A673 (cell line): ENCODE measurements at regions not wholly inside any gene's neighbourhood (a gene's known extent, or its start where the extent isn't known, plus 50 kb on each side); places are given as distances from the start of the nearest gene placed in this dataset.

Experiments used
- BruUV-seq: library from RNA; stranded (reverse); fragments of 400-500 nt; replicated peaks from 2 replicates; lab custom pipeline; 2021; lab: Mats Ljungman, UMichigan
- CTCF ChIA-PET: fragments of 300-600 bp; sonication (Branson Sonifier 250); formaldehyde crosslinking; loops from one replicate; lab custom pipeline; 2022; ENCODE audit warnings: antibody characterized with exemption; lab: Charles Lee
- POLR2A ChIA-PET: fragments of 300-600 bp; sonication (Branson Sonifier 250); formaldehyde crosslinking; loops from one replicate; lab custom pipeline; 2022; ENCODE audit warnings: antibody characterized with exemption; ENCODE audit not compliant: low non-redundant PET; lab: Charles Lee
- DNase-seq: peaks from one replicate; pipeline ENCODE4 v3.0.0-alpha.2; 2015; ENCODE audit warnings: low spot score
- H3K27ac ChIP-seq: fragments of 200-600 bp; sonication (generic); 2 replicates; pipeline ENCODE4 v1.5.1; 2016; ENCODE audit warnings: mixed run types, low read depth, mild to moderate bottlenecking, mixed read lengths, antibody characterized with exemption, low read length; ENCODE audit not compliant: poor library complexity, severe bottlenecking
- H3K27me3 ChIP-seq: fragments of 200-600 bp; sonication (generic); replicated peaks from 2 replicates; pipeline ENCODE4 v1.6.1; 2017; ENCODE audit warnings: mixed run types, low read depth, mild to moderate bottlenecking, mixed read lengths, antibody characterized with exemption, low read length; ENCODE audit not compliant: insufficient read depth, poor library complexity
- H3K36me3 ChIP-seq: fragments of 200-600 bp; sonication (generic); 2 replicates; pipeline ENCODE4 v1.6.1; 2016; ENCODE audit warnings: mixed run types, mild to moderate bottlenecking, mixed read lengths, antibody characterized with exemption, low read length; ENCODE audit not compliant: insufficient read depth, poor library complexity, severe bottlenecking
- H3K4me1 ChIP-seq: fragments of 200-600 bp; sonication (generic); 2 replicates; pipeline ENCODE4 v1.6.1; 2017; ENCODE audit warnings: mixed run types, mild to moderate bottlenecking, mixed read lengths, antibody characterized with exemption, low read length; ENCODE audit not compliant: insufficient read depth, poor library complexity, severe bottlenecking
- H3K4me3 ChIP-seq: fragments of 200-600 bp; sonication (generic); 2 replicates; pipeline ENCODE4 v1.5.1; 2016; ENCODE audit warnings: low read depth, mixed run types, mild to moderate bottlenecking, mixed read lengths, low read length; ENCODE audit not compliant: poor library complexity, severe bottlenecking
- H3K9me3 ChIP-seq: fragments of 200-600 bp; sonication (generic); 2 replicates; pipeline ENCODE4 v1.6.1; 2016; ENCODE audit warnings: mixed run types, low read depth, mild to moderate bottlenecking, mixed read lengths, antibody characterized with exemption, low read length; ENCODE audit not compliant: poor library complexity, severe bottlenecking
- EZH2 ChIP-seq: fragments of 200-600 bp; sonication (generic); IDR thresholded peaks from 2 replicates; pipeline ENCODE4 v1.6.1; 2017; ENCODE audit warnings: borderline replicate concordance, low read depth, mild to moderate bottlenecking, mixed read lengths, antibody characterized with exemption, low read length; ENCODE audit not compliant: poor library complexity, severe bottlenecking
- intact Hi-C: fragments of 100-400 bp; cut with micrococcal nuclease; formaldehyde crosslinking; loops from one replicate; pipeline ENCODE4 v1.10.0; 2022; ENCODE audit not compliant: unreplicated experiment
- TF ChIP-seq, protein P1 (sequence below): fragments of 300-800, 200-600 bp; sonication (generic); conservative IDR thresholded peaks from 2 replicates; pipeline ENCODE4 v1.5.1; 2017; ENCODE audit warnings: low read depth, mild to moderate bottlenecking, antibody characterized with exemption, low read length, moderate library complexity, mixed read lengths

DNA sequence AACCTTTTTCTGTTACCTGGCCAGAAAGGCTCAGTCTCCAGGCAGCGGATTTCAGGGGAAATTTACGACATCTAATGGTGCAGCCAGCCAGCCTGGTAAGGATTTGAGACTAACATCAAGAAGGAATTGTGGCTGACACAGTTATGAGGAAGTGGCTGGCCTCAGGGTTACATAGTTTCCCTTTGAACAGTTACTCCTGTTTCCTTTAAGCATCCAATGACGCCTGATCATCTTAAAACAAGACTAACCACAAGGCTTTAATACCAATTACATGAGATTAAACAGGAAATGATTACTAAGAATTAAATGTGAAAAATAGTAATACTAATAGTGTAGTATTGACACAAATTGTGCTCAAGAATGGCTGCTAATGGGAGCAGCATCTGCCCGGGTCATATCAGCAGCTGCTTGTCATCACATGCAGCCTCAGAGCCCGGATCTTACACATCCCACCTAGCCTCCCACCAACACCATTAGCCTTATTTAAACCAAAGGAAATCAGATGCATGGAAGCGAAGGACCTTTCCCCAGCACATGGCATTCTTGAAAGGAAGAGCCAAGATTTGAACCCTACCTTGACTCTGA is 431.8 kb downstream of the PMP22 start:
- CTCF ChIA-PET, result no interaction called here
- intact Hi-C loops, result no loop called here
- no TSS peak for BruUV-seq

DNA sequence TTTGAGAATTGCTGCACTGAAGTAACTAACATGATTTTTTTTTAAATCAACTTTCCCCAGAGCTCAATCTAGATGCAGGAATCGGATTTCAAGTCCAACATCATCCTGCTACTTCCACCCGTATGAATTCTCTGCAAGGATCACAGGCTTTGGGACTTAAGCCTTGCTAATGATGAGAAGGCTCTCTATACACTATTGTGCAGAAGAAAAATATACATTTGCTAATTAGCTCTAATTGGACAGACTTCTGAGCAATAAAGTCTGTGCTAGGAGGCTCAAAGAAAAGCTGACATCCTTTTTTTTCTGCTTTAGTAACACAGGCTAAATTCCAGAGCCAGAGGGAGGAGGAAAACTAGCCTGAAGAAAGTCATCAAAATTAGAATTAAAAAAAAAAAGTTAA is 433.6 kb downstream of the PMP22 start:
- ChIA-PET POLR2A (no interaction called here), CTCF (no interaction called here)
- no peak for TF ChIP-seq EZH2
- TF ChIP-seq, protein P1, sequence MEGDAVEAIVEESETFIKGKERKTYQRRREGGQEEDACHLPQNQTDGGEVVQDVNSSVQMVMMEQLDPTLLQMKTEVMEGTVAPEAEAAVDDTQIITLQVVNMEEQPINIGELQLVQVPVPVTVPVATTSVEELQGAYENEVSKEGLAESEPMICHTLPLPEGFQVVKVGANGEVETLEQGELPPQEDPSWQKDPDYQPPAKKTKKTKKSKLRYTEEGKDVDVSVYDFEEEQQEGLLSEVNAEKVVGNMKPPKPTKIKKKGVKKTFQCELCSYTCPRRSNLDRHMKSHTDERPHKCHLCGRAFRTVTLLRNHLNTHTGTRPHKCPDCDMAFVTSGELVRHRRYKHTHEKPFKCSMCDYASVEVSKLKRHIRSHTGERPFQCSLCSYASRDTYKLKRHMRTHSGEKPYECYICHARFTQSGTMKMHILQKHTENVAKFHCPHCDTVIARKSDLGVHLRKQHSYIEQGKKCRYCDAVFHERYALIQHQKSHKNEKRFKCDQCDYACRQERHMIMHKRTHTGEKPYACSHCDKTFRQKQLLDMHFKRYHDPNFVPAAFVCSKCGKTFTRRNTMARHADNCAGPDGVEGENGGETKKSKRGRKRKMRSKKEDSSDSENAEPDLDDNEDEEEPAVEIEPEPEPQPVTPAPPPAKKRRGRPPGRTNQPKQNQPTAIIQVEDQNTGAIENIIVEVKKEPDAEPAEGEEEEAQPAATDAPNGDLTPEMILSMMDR, result no peak
- Histone ChIP-seq H3K27me3 (no peaks in the 10 kb centered on the region), H3K4me1 (no peaks in the 10 kb centered on the region), H3K36me3 (no peaks in the 10 kb centered on the region), H3K27ac (no peak overlapping the region), H3K9me3 (peaks cover 44% of the 10 kb centered on the region), H3K4me3 (no peak overlapping the region)
- no peak for DNase-seq
- intact Hi-C loops, result no loop called here
- BruUV-seq, result no TSS peak

More for the DNA sequence above, 431.8 kb downstream of the PMP22 start:
- POLR2A ChIA-PET, result no interaction called here
- no peaks in the 10 kb centered on the region for H3K36me3 ChIP-seq
- TF ChIP-seq, protein P1, result no peak
- no peak for TF ChIP-seq EZH2
- H3K4me3 ChIP-seq, result no peak overlapping the region
- peaks cover 42% of the 10 kb centered on the region for H3K9me3 ChIP-seq
- H3K27ac ChIP-seq, result no peak overlapping the region
- no peaks in the 10 kb centered on the region for H3K27me3 ChIP-seq
- DNase-seq, result no peak
- H3K4me1 ChIP-seq, result no peaks in the 10 kb centered on the region

DNA sequence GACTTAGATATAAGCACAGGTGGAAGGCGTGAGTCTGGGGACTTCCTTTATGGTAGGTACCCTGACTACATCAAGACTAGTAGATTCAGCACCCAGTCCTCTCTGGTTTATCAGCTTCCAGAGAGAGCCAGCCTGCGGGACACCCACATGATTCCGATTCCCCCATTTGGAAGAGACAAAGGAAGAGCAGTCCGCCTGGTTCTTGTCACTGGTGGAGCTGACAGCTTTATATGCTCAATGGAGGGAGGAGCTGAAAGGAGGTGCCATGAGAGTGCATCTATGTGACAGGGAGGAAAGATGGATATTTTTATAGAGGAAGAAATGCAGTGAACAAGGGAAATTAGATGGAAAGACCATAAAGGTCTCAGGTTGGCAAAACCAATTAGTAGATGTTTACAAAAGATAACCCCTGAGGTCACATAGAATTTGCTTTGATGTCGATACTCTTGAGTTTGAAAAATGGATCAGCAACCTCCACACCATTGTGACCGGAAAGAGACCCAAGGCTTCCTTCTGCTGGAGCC is 437.7 kb downstream of the PMP22 start:
- CTCF ChIA-PET, result no interaction called here
- H3K27ac ChIP-seq, result no peak overlapping the region
- DNase-seq, result no peak

More for the DNA sequence above, 437.7 kb downstream of the PMP22 start:
- Histone ChIP-seq H3K4me1 (no peaks in the 10 kb centered on the region), H3K36me3 (no peaks in the 10 kb centered on the region), H3K9me3 (peaks cover 37% of the 10 kb centered on the region), H3K27me3 (no peaks in the 10 kb centered on the region), H3K4me3 (no peak overlapping the region)
- intact Hi-C loops, result no loop called here
- no TSS peak for BruUV-seq
- TF ChIP-seq, protein P1, result no peak
- no peak for TF ChIP-seq EZH2
- POLR2A ChIA-PET, result no interaction called here
